GM12865 (cell line): ENCODE measurements at regions not wholly inside any gene's neighbourhood (a gene's known extent, or its start where the extent isn't known, plus 50 kb on each side); places are given as distances from the start of the nearest gene placed in this dataset.

Experiments
- DNase-seq: peaks from one replicate; pipeline ENCODE4 v3.0.0; 2010; ENCODE audit warnings: low read depth
- H3K4me3 ChIP-seq: 2 replicates; pipeline ENCODE4 v1.5.1; 2011; ENCODE audit warnings: mild to moderate bottlenecking, low read depth, low read length, control low read depth
- TF ChIP-seq, protein P1 (sequence below): IDR thresholded peaks from 2 replicates; pipeline ENCODE4 v1.5.1; 2011; ENCODE audit warnings: low read length, control low read depth, low read depth, inconsistent platforms; ENCODE audit not compliant: insufficient read depth; ENCODE audit errors: missing control alignments

DNA sequence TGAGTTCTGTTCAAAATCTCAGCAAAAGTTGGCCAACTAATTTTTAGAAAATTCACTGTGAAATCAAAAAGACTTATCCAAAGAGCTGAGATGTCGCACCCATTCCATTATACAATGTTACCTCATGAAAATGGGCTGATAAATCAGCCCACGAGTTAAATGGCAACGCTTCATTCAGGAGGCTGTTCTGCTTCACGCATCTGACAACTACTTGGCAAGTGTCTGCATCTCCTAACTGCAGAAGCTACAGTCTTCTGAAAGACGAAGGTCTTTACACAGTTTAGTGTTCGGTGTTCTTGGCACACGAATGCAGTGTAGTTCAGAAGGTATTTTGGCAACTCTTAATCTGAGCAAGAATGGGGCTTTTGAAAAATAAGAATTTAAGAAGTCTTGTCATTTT, 166.6 kb upstream of the DKK2 start:
- DNase-seq = no peak
- TF ChIP-seq, protein P1, sequence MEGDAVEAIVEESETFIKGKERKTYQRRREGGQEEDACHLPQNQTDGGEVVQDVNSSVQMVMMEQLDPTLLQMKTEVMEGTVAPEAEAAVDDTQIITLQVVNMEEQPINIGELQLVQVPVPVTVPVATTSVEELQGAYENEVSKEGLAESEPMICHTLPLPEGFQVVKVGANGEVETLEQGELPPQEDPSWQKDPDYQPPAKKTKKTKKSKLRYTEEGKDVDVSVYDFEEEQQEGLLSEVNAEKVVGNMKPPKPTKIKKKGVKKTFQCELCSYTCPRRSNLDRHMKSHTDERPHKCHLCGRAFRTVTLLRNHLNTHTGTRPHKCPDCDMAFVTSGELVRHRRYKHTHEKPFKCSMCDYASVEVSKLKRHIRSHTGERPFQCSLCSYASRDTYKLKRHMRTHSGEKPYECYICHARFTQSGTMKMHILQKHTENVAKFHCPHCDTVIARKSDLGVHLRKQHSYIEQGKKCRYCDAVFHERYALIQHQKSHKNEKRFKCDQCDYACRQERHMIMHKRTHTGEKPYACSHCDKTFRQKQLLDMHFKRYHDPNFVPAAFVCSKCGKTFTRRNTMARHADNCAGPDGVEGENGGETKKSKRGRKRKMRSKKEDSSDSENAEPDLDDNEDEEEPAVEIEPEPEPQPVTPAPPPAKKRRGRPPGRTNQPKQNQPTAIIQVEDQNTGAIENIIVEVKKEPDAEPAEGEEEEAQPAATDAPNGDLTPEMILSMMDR = no peak
- H3K4me3 ChIP-seq = no peak overlapping the region

GRCh38 chr4:107197121-107197520, 161.0 kb upstream of the DKK2 start:
- H3K4me3 ChIP-seq = no peak overlapping the region
- DNase-seq = no peak
- TF ChIP-seq, protein P1 = no peak

- no peak for DNase-seq
- no peak overlapping the region for H3K4me3 ChIP-seq
- TF ChIP-seq, protein P1 = no peak
Observed at GRCh38 chr4:107196312-107196711, 160.2 kb upstream of the DKK2 start.

GRCh38 chr4:107194005-107194404, 157.9 kb upstream of the DKK2 start:
- no peak overlapping the region for H3K4me3 ChIP-seq
- no peak for DNase-seq
- TF ChIP-seq, protein P1 = no peak

DNA sequence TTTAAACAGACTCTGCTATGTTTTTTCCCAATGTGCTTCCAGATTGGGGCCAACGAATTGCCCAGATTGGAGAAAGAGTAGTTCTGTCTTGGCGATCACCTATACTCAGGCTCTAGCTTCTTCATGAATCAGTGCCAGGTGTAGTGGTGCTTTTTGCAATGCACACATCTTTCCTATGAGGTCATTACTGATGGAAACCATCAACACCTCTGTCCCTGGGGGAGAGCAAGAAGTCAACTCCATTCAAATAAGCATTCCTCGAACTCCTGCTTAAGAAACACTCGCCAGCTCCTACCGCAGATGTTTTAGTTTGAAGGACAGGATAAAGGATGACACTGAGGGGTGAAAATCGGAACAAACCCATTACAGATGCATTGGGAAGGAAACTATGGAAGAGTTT, 156.5 kb upstream of the DKK2 start:
- no peak for DNase-seq
- no peak overlapping the region for H3K4me3 ChIP-seq
- TF ChIP-seq, protein P1 = no peak

GRCh38 chr4:107187091-107187490, 151.0 kb upstream of the DKK2 start:
- TF ChIP-seq, protein P1 = no peak
- no peak for DNase-seq

GRCh38 chr4:107183155-107183774, 147.2 kb upstream of the DKK2 start:
- DNase-seq = peak; percentile 62
- TF ChIP-seq, protein P1 = peak; percentile 68
- H3K4me3 ChIP-seq = no peak overlapping the region

More at GRCh38 chr4:107187091-107187490, 151.0 kb upstream of the DKK2 start:
- H3K4me3 ChIP-seq = no peak overlapping the region
